ENCODE measurements at regions not wholly inside any gene's neighbourhood (a gene's known extent, or its start where the extent isn't known, plus 50 kb on each side); places are given as distances from the start of the nearest gene placed in this dataset.

- DNase-seq (ENCODE audit: low read depth): no peak
- no peak for TF ChIP-seq CTCF (conservative IDR thresholded peaks at IDR 0.05; ENCODE audit: low read depth, low read length)
- no peak overlapping the region for H3K4me3 ChIP-seq (ENCODE audit: low read depth, low read length)
Observed at GRCh38 chrX:69103539-69103938, 61.7 kb downstream of the PJA1 start.

DNA sequence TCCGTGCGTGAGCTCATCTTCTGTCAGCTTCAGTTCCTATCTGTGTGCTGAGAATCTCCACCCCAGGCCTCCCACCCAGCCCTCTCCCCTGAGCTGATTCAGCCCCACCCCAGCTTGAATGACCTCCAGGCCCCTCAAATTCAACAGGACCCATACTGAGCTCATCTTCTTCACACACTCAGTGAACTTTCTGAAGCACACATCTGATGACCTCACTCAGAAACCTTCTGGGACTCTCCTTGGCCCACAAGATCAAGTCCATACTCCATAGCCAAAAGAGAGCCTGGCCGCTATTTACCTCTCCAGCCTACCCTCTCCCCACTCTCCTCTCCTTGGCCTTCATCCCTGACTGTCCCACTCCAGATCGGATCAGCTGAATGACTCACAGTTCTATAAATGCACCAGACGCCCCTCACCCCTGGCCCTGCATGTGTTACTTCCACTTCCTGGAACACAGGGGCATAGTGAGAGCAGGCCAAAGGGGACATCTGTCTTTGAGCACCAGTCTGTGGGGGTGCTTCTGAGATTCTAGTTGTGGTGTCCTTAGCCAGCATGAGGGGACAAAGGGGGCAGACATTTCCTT is 62.5 kb downstream of the PJA1 start:
- no peak for TF ChIP-seq CTCF (conservative IDR thresholded peaks at IDR 0.05; ENCODE audit: low read depth, low read length)
- no peak for DNase-seq (ENCODE audit: low read depth)
- no peak overlapping the region for H3K4me3 ChIP-seq (ENCODE audit: low read depth, low read length)

- no peak for TF ChIP-seq CTCF (conservative IDR thresholded peaks at IDR 0.05; ENCODE audit: low read depth, low read length)
- no peak for DNase-seq (ENCODE audit: low read depth)
- no peak overlapping the region for H3K4me3 ChIP-seq (ENCODE audit: low read depth, low read length)
Observed at GRCh38 chrX:69101683-69102251, 63.5 kb downstream of the PJA1 start.

GRCh38 chrX:69100478-69100877 is 64.8 kb downstream of the PJA1 start:
- no peak for TF ChIP-seq CTCF (conservative IDR thresholded peaks at IDR 0.05; ENCODE audit: low read depth, low read length)
- H3K4me3 ChIP-seq (ENCODE audit: low read depth, low read length): no peak overlapping the region
- no peak for DNase-seq (ENCODE audit: low read depth)

GRCh38 chrX:69097451-69098236 is 67.6 kb downstream of the PJA1 start:
- no peak overlapping the region for H3K4me3 ChIP-seq (ENCODE audit: low read depth, low read length)
- DNase-seq (ENCODE audit: low read depth): no peak
- TF ChIP-seq CTCF (conservative IDR thresholded peaks at IDR 0.05; ENCODE audit: low read depth, low read length): no peak

DNA sequence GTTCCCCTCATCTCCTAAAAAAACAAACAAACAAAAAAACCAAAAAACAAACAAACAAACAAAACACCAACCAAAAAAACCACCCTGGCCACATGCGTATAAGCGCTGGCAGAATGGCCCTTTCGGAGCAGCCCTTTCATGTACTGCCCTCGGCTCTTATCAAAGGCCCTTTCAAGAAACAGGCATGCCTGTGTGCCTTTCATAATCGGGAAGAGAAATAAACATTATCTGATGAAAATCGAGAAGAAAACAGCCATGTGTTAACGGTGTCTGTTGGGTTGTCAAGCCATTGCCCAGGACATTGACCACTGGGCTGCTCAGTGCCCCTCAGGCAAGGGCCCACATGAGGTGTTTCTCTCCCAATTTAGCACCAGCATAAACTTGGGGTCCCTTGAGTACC is 68.3 kb downstream of the PJA1 start:
- TF ChIP-seq CTCF (conservative IDR thresholded peaks at IDR 0.05; ENCODE audit: low read depth, low read length): no peak
- H3K4me3 ChIP-seq (ENCODE audit: low read depth, low read length): no peak overlapping the region
- no peak for DNase-seq (ENCODE audit: low read depth)
